ENCODE measurements at regions not wholly inside any gene's neighbourhood (a gene's known extent, or its start where the extent isn't known, plus 50 kb on each side); places are given as distances from the start of the nearest gene placed in this dataset.

GRCh38 chr2:126224776-126225175 lies 431.2 kb upstream of the GYPC start:
- Histone ChIP-seq H3K36me3 (ENCODE audit: insufficient read depth, low read length) (no peaks in the 10 kb centered on the region), H3K4me2 (ENCODE audit: low read depth, low read length, poor library complexity, severe bottlenecking) (no peak overlapping the region), H3K9me2 (replicated peaks; ENCODE audit: low read depth, low read length) (no peaks in the 10 kb centered on the region), H3K9ac (ENCODE audit: low read depth, low read length, poor library complexity, severe bottlenecking) (no peak overlapping the region), H3K27me3 (ENCODE audit: insufficient read depth, low read length, poor library complexity, severe bottlenecking) (no peaks in the 10 kb centered on the region), H4K20me1 (ENCODE audit: insufficient read depth, low read length, poor library complexity, severe bottlenecking) (no peaks in the 10 kb centered on the region), H3K9me3 (ENCODE audit: insufficient read depth, low read depth, low read length) (no peaks in the 10 kb centered on the region), H3F3A (ENCODE audit: low read depth) (no peaks in the 10 kb centered on the region), H3K79me2 (ENCODE audit: insufficient read depth, low read length) (no peaks in the 10 kb centered on the region), H2AFZ (ENCODE audit: low read length) (no peak overlapping the region), H3K4me1 (ENCODE audit: insufficient read depth, low read length, poor library complexity, severe bottlenecking) (no peaks in the 10 kb centered on the region), H3K4me3 (ENCODE audit: low read length, poor library complexity, severe bottlenecking) (no peak overlapping the region)
- TF ChIP-seq EZH2phosphoT487 (IDR thresholded peaks at IDR 0.05; ENCODE audit: borderline replicate concordance) (no peak), CTCF (conservative IDR thresholded peaks at IDR 0.05; ENCODE audit: low read length) (no peak)

- H3K36me3 ChIP-seq (ENCODE audit: insufficient read depth, low read length): no peaks in the 10 kb centered on the region
- H4K20me1 ChIP-seq (ENCODE audit: insufficient read depth, low read length, poor library complexity, severe bottlenecking): no peaks in the 10 kb centered on the region
- H2AFZ ChIP-seq (ENCODE audit: low read length): no peak overlapping the region
- H3K27me3 ChIP-seq (ENCODE audit: insufficient read depth, low read length, poor library complexity, severe bottlenecking): no peaks in the 10 kb centered on the region
- H3K9me3 ChIP-seq (ENCODE audit: insufficient read depth, low read depth, low read length): no peaks in the 10 kb centered on the region
- TF ChIP-seq EZH2phosphoT487 (IDR thresholded peaks at IDR 0.05; ENCODE audit: borderline replicate concordance): no peak
- TF ChIP-seq CTCF (conservative IDR thresholded peaks at IDR 0.05; ENCODE audit: low read length): peak; percentile 51
- no peaks in the 10 kb centered on the region for H3K4me1 ChIP-seq (ENCODE audit: insufficient read depth, low read length, poor library complexity, severe bottlenecking)
- H3K4me2 ChIP-seq (ENCODE audit: low read depth, low read length, poor library complexity, severe bottlenecking): peak overlapping the region; percentile 52
- no peaks in the 10 kb centered on the region for H3F3A ChIP-seq (ENCODE audit: low read depth)
- H3K4me3 ChIP-seq (ENCODE audit: low read length, poor library complexity, severe bottlenecking): peak overlapping the region; percentile 36
- no peak overlapping the region for H3K9ac ChIP-seq (ENCODE audit: low read depth, low read length, poor library complexity, severe bottlenecking)
- H3K9me2 ChIP-seq (replicated peaks; ENCODE audit: low read depth, low read length): no peaks in the 10 kb centered on the region
- no peaks in the 10 kb centered on the region for H3K79me2 ChIP-seq (ENCODE audit: insufficient read depth, low read length)
These were observed 428.7 kb upstream of the GYPC start for GRCh38 chr2:126227250-126227649.

GRCh38 chr2:126228531-126228930 lies 427.4 kb upstream of the GYPC start:
- Histone ChIP-seq H3K36me3 (ENCODE audit: insufficient read depth, low read length) (no peaks in the 10 kb centered on the region), H3K9me3 (ENCODE audit: insufficient read depth, low read depth, low read length) (no peaks in the 10 kb centered on the region), H3K4me3 (ENCODE audit: low read length, poor library complexity, severe bottlenecking) (no peak overlapping the region), H3K9me2 (replicated peaks; ENCODE audit: low read depth, low read length) (no peaks in the 10 kb centered on the region), H3K9ac (ENCODE audit: low read depth, low read length, poor library complexity, severe bottlenecking) (no peak overlapping the region), H3K79me2 (ENCODE audit: insufficient read depth, low read length) (no peaks in the 10 kb centered on the region), H3F3A (ENCODE audit: low read depth) (no peaks in the 10 kb centered on the region), H4K20me1 (ENCODE audit: insufficient read depth, low read length, poor library complexity, severe bottlenecking) (no peaks in the 10 kb centered on the region), H3K4me2 (ENCODE audit: low read depth, low read length, poor library complexity, severe bottlenecking) (no peak overlapping the region), H3K4me1 (ENCODE audit: insufficient read depth, low read length, poor library complexity, severe bottlenecking) (no peaks in the 10 kb centered on the region), H3K27me3 (ENCODE audit: insufficient read depth, low read length, poor library complexity, severe bottlenecking) (no peaks in the 10 kb centered on the region), H2AFZ (ENCODE audit: low read length) (no peak overlapping the region)
- no peak for TF ChIP-seq CTCF (conservative IDR thresholded peaks at IDR 0.05; ENCODE audit: low read length)
- TF ChIP-seq EZH2phosphoT487 (IDR thresholded peaks at IDR 0.05; ENCODE audit: borderline replicate concordance): no peak

Data from Loucy (cell line).